Suprapubic skin (tissue), 4 donors: ENCODE measurements at regions not wholly inside any gene's neighbourhood (a gene's known extent, or its start where the extent isn't known, plus 50 kb on each side); places are given as distances from the start of the nearest gene placed in this dataset.

Experiments used
- DNase-seq, 2 donors: peaks; one replicate each; pipeline ENCODE4 v3.0.0-alpha.2; 2019; ENCODE audit warnings: low spot score in 2 of 2
- H3K27ac ChIP-seq: fragments of 200-600 bp; sonication (generic); one replicate; pipeline ENCODE4 v1.5.1; 2019
- H3K27me3 ChIP-seq: fragments of 200-600 bp; sonication (generic); one replicate; pipeline ENCODE4 v1.5.1; 2019
- H3K36me3 ChIP-seq: fragments of 200-600 bp; sonication (generic); one replicate; pipeline ENCODE4 v1.5.1; 2019
- H3K4me1 ChIP-seq: fragments of 200-600 bp; sonication (generic); one replicate; pipeline ENCODE4 v1.5.1; 2019
- H3K4me3 ChIP-seq: fragments of 200-600 bp; sonication (generic); one replicate; pipeline ENCODE4 v1.5.1; 2019; ENCODE audit warnings: mild to moderate bottlenecking
- H3K9me3 ChIP-seq: fragments of 200-600 bp; sonication (generic); one replicate; pipeline ENCODE4 v1.5.1; 2019
- CTCF ChIP-seq, 2 donors: fragments of 200-600 bp in 1 of 2; fragments of 450-650 bp in 1 of 2; sonication (generic) in 1 of 2; IDR thresholded peaks; one replicate each; pipeline ENCODE4 v1.5.1; 2016 to 2019; ENCODE audit warnings: antibody characterized with exemption in 2 of 2, mild to moderate bottlenecking in 1 of 2, moderate library complexity in 1 of 2
- EP300 ChIP-seq: sonication (generic); formaldehyde crosslinking; IDR thresholded peaks from one replicate; pipeline ENCODE4 v1.6.1; 2017; ENCODE audit warnings: antibody characterized with exemption
- POLR2A ChIP-seq, 2 donors: fragments of 450-650 bp; IDR thresholded peaks; one replicate each; pipeline ENCODE4 v1.6.1; 2017; ENCODE audit warnings: antibody characterized with exemption in 2 of 2, mild to moderate bottlenecking in 2 of 2, moderate library complexity in 2 of 2
- POLR2AphosphoS5 ChIP-seq, 3 donors: sonication (generic); formaldehyde crosslinking; IDR thresholded peaks; one replicate each; pipeline ENCODE4 v1.6.1; 2017; ENCODE audit warnings: antibody characterized with exemption in 3 of 3
- WGBS: methylation state at CpG from one replicate; pipeline ENCODE4 v1.1.5; 2018; 5-methylcytosine and 5-hydroxymethylcytosine counted together

- no peaks in the 10 kb centered on the region for H3K4me1 ChIP-seq
- no peak overlapping the region for H3K4me3 ChIP-seq
- TF ChIP-seq EP300 (no peak), CTCF (IDR thresholded peaks at IDR 0.05) (no peak), POLR2A (IDR thresholded peaks at IDR 0.05) (no peak), POLR2AphosphoS5 (IDR thresholded peaks at IDR 0.05) (no peak)
- no peaks in the 10 kb centered on the region for H3K27me3 ChIP-seq
- no peak overlapping the region for H3K27ac ChIP-seq
- no peaks in the 10 kb centered on the region for H3K9me3 ChIP-seq
- no peak for DNase-seq
- 26% methylated on average over 3 of the region's 4 CpGs for WGBS
- no peaks in the 10 kb centered on the region for H3K36me3 ChIP-seq
Observed at GRCh38 chr20:24406750-24407149, 62.7 kb upstream of the SYNDIG1 start.

GRCh38 chr20:24406251-24406650 lies 63.2 kb upstream of the SYNDIG1 start:
- Histone ChIP-seq H3K27me3 (no peaks in the 10 kb centered on the region), H3K4me1 (no peaks in the 10 kb centered on the region)
- 55% methylated on average over 2 of the region's 2 CpGs for WGBS

GRCh38 chr20:24405810-24406209 lies 63.6 kb upstream of the SYNDIG1 start:
- no peak overlapping the region for H3K27ac ChIP-seq
- no peaks in the 10 kb centered on the region for H3K27me3 ChIP-seq
- H3K4me3 ChIP-seq: no peak overlapping the region

More at GRCh38 chr20:24406251-24406650, 63.2 kb upstream of the SYNDIG1 start:
- no peak for DNase-seq
- Histone ChIP-seq H3K36me3 (no peaks in the 10 kb centered on the region), H3K27ac (no peak overlapping the region), H3K9me3 (no peaks in the 10 kb centered on the region), H3K4me3 (no peak overlapping the region)
- no peak for TF ChIP-seq CTCF (IDR thresholded peaks at IDR 0.05)
- TF ChIP-seq EP300: no peak
- TF ChIP-seq POLR2AphosphoS5 (IDR thresholded peaks at IDR 0.05): no peak
- TF ChIP-seq POLR2A (IDR thresholded peaks at IDR 0.05): no peak

GRCh38 chr20:24403406-24403805 lies 66.0 kb upstream of the SYNDIG1 start:
- WGBS: 53% methylated on average over 1 of the region's 1 CpG
- Histone ChIP-seq H3K4me3 (no peak overlapping the region), H3K36me3 (no peaks in the 10 kb centered on the region), H3K9me3 (no peaks in the 10 kb centered on the region), H3K27ac (no peak overlapping the region), H3K4me1 (no peaks in the 10 kb centered on the region), H3K27me3 (no peaks in the 10 kb centered on the region)
- DNase-seq: no peak
- no peak for TF ChIP-seq EP300
- TF ChIP-seq POLR2A (IDR thresholded peaks at IDR 0.05): no peak
- TF ChIP-seq POLR2AphosphoS5 (IDR thresholded peaks at IDR 0.05): no peak
- no peak for TF ChIP-seq CTCF (IDR thresholded peaks at IDR 0.05)

More at GRCh38 chr20:24405810-24406209, 63.6 kb upstream of the SYNDIG1 start:
- no peak for TF ChIP-seq POLR2A (IDR thresholded peaks at IDR 0.05)
- TF ChIP-seq CTCF (IDR thresholded peaks at IDR 0.05): no peak
- TF ChIP-seq POLR2AphosphoS5 (IDR thresholded peaks at IDR 0.05): no peak
- no peak for TF ChIP-seq EP300
- H3K4me1 ChIP-seq: no peaks in the 10 kb centered on the region
- 61% methylated on average over 2 of the region's 2 CpGs for WGBS
- H3K9me3 ChIP-seq: no peaks in the 10 kb centered on the region
- no peaks in the 10 kb centered on the region for H3K36me3 ChIP-seq
- DNase-seq: no peak

- Histone ChIP-seq H3K36me3 (no peaks in the 10 kb centered on the region), H3K9me3 (no peaks in the 10 kb centered on the region), H3K27ac (no peak overlapping the region), H3K4me3 (no peak overlapping the region), H3K4me1 (no peaks in the 10 kb centered on the region), H3K27me3 (no peaks in the 10 kb centered on the region)
- WGBS: 40% methylated on average over 2 of the region's 2 CpGs
- no peak for DNase-seq
- no peak for TF ChIP-seq POLR2AphosphoS5 (IDR thresholded peaks at IDR 0.05)
Observed at GRCh38 chr20:24402188-24402587, 67.2 kb upstream of the SYNDIG1 start.

- Histone ChIP-seq H3K36me3 (no peaks in the 10 kb centered on the region), H3K9me3 (no peaks in the 10 kb centered on the region), H3K4me3 (no peak overlapping the region), H3K27me3 (peaks cover 7% of the 10 kb centered on the region), H3K27ac (no peak overlapping the region), H3K4me1 (no peaks in the 10 kb centered on the region)
- 91% methylated on average over 7 of the region's 7 CpGs for WGBS
- TF ChIP-seq CTCF (IDR thresholded peaks at IDR 0.05) (no peak), EP300 (no peak), POLR2A (IDR thresholded peaks at IDR 0.05) (no peak), POLR2AphosphoS5 (IDR thresholded peaks at IDR 0.05) (no peak)
- DNase-seq: no peak
Observed at GRCh38 chr20:24395151-24395550, 74.3 kb upstream of the SYNDIG1 start.
